H1 (cell line): ENCODE measurements at regions not wholly inside any gene's neighbourhood (a gene's known extent, or its start where the extent isn't known, plus 50 kb on each side); places are given as distances from the start of the nearest gene placed in this dataset.

Source experiments
- CHD2 ChIP-seq: IDR thresholded peaks from 2 replicates; pipeline ENCODE4 v1.6.1; 2012; ENCODE audit warnings: low read length, improper control_type of control experiment
- NRF1 ChIP-seq: IDR thresholded peaks from 2 replicates; pipeline ENCODE4 v1.6.1; 2011; ENCODE audit warnings: mild to moderate bottlenecking, low read depth, low read length, improper control_type of control experiment

GRCh38 chr5:105563842-105564241, 2001.3 kb upstream of the NUDT12 start (continued):
- TF ChIP-seq NRF1, result no peak
- no peak for TF ChIP-seq CHD2
